ENCODE measurements at regions not wholly inside any gene's neighbourhood (a gene's known extent, or its start where the extent isn't known, plus 50 kb on each side); places are given as distances from the start of the nearest gene placed in this dataset.

DNA sequence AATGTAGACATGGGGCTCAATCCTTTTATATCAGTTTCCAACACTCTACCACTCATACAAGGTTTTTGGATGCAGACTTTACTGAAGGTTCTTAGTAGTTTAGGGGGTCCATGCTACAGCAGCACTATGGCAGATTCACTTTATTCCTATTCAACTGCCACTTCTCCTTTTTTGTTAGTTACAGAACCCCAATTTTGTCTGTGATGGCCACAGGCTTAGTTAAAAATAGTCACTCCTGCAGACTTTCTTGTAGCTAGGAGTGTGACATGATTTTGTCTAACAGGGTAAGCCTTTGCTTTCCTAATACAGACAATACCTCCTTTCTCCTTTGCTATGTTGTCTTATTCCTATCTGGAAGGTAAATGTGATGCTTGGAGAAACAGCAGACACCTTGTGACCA, 90.0 kb upstream of the SLC24A3 start:
- no peaks in the 10 kb centered on the region for H3K36me3 ChIP-seq
- DNase-seq: no peak
- H3K4me3 ChIP-seq: no peak overlapping the region
- intact Hi-C loops (cut with DNase I; ENCODE audit: low total_unique reads): no loop called here
- no peaks in the 10 kb centered on the region for H3K9me3 ChIP-seq
- no peaks in the 10 kb centered on the region for H3K27me3 ChIP-seq (replicated peaks in 1 of 7)
- TF ChIP-seq POLR2AphosphoS5 (IDR thresholded peaks at IDR 0.05) (no peak), POLR2A (IDR thresholded peaks at IDR 0.05) (no peak)
- TF ChIP-seq, protein P1, sequence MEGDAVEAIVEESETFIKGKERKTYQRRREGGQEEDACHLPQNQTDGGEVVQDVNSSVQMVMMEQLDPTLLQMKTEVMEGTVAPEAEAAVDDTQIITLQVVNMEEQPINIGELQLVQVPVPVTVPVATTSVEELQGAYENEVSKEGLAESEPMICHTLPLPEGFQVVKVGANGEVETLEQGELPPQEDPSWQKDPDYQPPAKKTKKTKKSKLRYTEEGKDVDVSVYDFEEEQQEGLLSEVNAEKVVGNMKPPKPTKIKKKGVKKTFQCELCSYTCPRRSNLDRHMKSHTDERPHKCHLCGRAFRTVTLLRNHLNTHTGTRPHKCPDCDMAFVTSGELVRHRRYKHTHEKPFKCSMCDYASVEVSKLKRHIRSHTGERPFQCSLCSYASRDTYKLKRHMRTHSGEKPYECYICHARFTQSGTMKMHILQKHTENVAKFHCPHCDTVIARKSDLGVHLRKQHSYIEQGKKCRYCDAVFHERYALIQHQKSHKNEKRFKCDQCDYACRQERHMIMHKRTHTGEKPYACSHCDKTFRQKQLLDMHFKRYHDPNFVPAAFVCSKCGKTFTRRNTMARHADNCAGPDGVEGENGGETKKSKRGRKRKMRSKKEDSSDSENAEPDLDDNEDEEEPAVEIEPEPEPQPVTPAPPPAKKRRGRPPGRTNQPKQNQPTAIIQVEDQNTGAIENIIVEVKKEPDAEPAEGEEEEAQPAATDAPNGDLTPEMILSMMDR (IDR thresholded peaks at IDR 0.05 in 8 of 11, conservative IDR thresholded peaks at IDR 0.05 in 3 of 11): no peak
- no peaks in the 10 kb centered on the region for H3K4me1 ChIP-seq
- no peak overlapping the region for H3K27ac ChIP-seq

DNA sequence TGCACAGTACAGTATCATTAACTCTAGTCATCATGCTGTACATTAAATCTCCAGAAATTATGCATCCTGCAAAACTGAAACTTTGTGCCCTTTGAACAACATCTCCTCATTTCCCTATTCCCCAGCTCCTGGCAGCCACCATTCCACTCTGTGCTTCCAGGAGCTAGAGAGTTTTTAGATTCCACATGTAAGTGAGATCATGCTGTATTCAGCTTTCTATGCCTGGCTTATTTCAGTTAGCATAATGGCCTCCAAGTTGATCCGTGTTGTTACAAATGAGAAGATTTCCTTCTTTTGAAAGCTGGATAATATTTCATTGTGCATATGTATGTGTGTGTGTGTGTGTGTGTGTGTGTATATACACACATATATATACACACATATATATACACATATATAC, 86.9 kb upstream of the SLC24A3 start:
- Histone ChIP-seq H3K9me3 (no peaks in the 10 kb centered on the region), H3K4me3 (no peak overlapping the region), H3K27ac (no peak overlapping the region), H3K27me3 (replicated peaks in 1 of 7) (no peaks in the 10 kb centered on the region), H3K4me1 (no peaks in the 10 kb centered on the region), H3K36me3 (no peaks in the 10 kb centered on the region)
- TF ChIP-seq, protein P1 (IDR thresholded peaks at IDR 0.05 in 8 of 11, conservative IDR thresholded peaks at IDR 0.05 in 3 of 11): no peak
- TF ChIP-seq POLR2AphosphoS5 (IDR thresholded peaks at IDR 0.05): no peak
- no peak for TF ChIP-seq POLR2A (IDR thresholded peaks at IDR 0.05)
- WGBS, 5 donors: 86 to 100% (median 100%) methylated on average over 1 of the region's 1 CpG
- no peak for DNase-seq
- intact Hi-C loops (cut with DNase I; ENCODE audit: low total_unique reads): no loop called here

DNA sequence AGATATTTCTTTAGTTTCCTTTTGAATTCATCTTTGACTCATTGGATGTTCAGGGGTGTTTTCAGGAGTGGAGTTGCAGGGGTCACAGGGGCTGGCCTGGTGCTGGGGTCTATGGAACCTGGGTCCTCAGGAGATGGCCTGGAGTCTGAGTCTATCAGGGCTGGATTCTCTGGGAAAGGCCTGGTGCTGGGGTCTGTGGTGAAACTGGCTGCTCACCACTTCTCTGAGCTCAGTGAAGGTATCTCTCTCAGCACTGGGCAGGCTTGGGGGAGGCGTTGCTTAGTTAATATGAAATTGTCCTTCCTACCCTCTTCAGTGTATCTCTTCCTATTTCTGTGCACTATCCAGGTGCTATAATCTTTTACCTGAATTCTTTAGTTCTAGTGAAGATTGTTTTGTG, 83.1 kb upstream of the SLC24A3 start:
- H3K4me1 ChIP-seq: no peaks in the 10 kb centered on the region
- intact Hi-C loops (cut with DNase I; ENCODE audit: low total_unique reads): no loop called here
- peaks cover 0 to 4% (median 0%) of the 10 kb centered on the region in 8 donors for H3K9me3 ChIP-seq
- H3K27me3 ChIP-seq (replicated peaks in 1 of 7): no peaks in the 10 kb centered on the region
- no peak for DNase-seq
- 77 to 89% (median 82%) methylated on average over 1 of the region's 1 CpG for WGBS, 5 donors
- H3K27ac ChIP-seq: no peak overlapping the region
- H3K36me3 ChIP-seq: no peaks in the 10 kb centered on the region
- TF ChIP-seq POLR2A (IDR thresholded peaks at IDR 0.05): no peak
- H3K4me3 ChIP-seq: no peak overlapping the region

DNA sequence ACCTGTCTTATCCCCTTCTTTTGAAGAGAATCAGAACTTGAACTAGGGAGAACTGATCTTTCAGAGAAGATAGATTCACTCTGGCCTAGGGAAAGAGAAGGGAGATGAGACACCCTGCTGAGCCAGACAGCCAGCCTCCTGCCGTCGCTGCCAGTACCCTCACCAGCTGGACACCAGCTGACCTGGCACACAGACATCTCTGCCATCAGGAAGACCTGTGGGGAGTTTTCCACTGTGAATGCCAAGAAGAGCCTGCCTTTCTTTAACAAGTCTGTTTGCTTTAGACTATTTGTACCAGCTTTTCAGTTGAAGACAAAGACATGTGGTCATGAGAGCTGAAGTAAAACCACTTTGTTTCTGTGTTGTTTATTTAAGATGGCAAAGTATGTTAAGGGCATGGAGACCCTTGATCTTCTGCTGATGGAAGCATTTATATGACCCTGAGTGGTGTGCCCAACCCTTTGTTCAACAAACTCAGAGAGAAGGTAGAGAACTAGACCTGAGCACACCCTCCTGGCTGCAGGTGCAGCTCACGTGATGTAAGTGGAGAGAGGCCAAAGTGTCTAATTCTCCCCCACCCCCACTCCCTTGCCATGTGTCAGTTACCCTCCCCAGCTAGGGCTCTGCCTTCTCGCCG, 82.3 kb upstream of the SLC24A3 start:
- intact Hi-C loops (cut with DNase I; ENCODE audit: low total_unique reads): no loop called here
- TF ChIP-seq POLR2A (IDR thresholded peaks at IDR 0.05) (no peak), POLR2AphosphoS5 (IDR thresholded peaks at IDR 0.05) (no peak)
- TF ChIP-seq, protein P1 (IDR thresholded peaks at IDR 0.05 in 8 of 11, conservative IDR thresholded peaks at IDR 0.05 in 3 of 11): no peak

DNA sequence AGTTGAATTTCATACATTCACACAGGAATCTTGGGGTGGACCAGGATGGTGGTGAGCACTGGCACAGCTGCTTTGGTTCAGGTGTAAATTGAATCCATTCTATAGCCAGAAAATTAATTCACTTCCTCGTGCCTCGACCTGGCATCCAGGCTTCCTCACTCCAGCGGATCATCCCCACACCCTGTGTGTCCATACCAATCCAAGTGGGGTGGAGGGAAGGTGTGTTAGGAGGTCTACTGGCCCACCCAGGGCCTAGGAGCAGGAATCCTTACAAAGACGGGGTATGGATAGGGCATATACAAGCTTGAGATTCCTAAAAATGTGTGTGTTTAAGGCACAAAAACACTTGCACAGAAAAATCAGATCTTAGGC, 81.8 kb upstream of the SLC24A3 start:
- H3K27ac ChIP-seq: no peak overlapping the region
- no peaks in the 10 kb centered on the region for H3K36me3 ChIP-seq
- peaks cover 0 to 16% (median 6%) of the 10 kb centered on the region in 8 donors for H3K9me3 ChIP-seq
- no peak overlapping the region for H3K4me3 ChIP-seq
- no peak for TF ChIP-seq POLR2A (IDR thresholded peaks at IDR 0.05)
- TF ChIP-seq, protein P1 (IDR thresholded peaks at IDR 0.05 in 8 of 11, conservative IDR thresholded peaks at IDR 0.05 in 3 of 11): no peak
- TF ChIP-seq POLR2AphosphoS5 (IDR thresholded peaks at IDR 0.05): no peak
- no peak for DNase-seq
- intact Hi-C loops (cut with DNase I; ENCODE audit: low total_unique reads): no loop called here
- 82 to 93% (median 90%) methylated on average over 4 of the region's 4 CpGs for WGBS, 5 donors
- no peaks in the 10 kb centered on the region for H3K27me3 ChIP-seq (replicated peaks in 1 of 7)
- H3K4me1 ChIP-seq: no peaks in the 10 kb centered on the region

More for the DNA sequence above, 82.3 kb upstream of the SLC24A3 start:
- no peak overlapping the region for H3K4me3 ChIP-seq
- no peak for DNase-seq
- H3K9me3 ChIP-seq: peaks cover 0 to 11% (median 2%) of the 10 kb centered on the region in 8 donors
- H3K27me3 ChIP-seq (replicated peaks in 1 of 7): no peaks in the 10 kb centered on the region
- 70 to 85% (median 75%) methylated on average over 5 of the region's 5 CpGs for WGBS, 5 donors
- H3K27ac ChIP-seq: no peak overlapping the region
- no peaks in the 10 kb centered on the region for H3K4me1 ChIP-seq
- H3K36me3 ChIP-seq: no peaks in the 10 kb centered on the region
